ENCODE measurements at regions not wholly inside any gene's neighbourhood (a gene's known extent, or its start where the extent isn't known, plus 50 kb on each side); places are given as distances from the start of the nearest gene placed in this dataset.
A peak's percentile ranks its signal among the peaks of the same experiment; 100 is the strongest.

DNA sequence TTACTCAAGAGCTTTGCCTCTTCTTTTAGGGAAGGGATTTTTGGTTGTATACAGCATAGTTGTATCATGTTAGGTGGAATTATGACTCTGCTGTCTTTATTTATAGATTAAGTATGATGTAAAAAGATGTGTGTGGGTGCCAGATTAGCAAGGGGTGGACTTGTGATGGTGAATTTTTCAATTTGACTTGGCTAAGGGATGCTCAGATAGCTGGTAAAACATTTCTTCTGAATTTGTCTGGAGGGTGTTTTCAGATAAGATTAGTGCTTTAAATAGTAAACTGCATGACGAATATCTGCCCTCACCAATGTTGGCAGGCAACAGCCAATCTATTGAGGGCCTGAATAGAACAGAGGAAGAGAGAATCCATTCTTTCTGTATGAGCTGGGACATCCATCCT is 173.3 kb upstream of the TNFAIP3 start:
- TF ChIP-seq, protein P1, sequence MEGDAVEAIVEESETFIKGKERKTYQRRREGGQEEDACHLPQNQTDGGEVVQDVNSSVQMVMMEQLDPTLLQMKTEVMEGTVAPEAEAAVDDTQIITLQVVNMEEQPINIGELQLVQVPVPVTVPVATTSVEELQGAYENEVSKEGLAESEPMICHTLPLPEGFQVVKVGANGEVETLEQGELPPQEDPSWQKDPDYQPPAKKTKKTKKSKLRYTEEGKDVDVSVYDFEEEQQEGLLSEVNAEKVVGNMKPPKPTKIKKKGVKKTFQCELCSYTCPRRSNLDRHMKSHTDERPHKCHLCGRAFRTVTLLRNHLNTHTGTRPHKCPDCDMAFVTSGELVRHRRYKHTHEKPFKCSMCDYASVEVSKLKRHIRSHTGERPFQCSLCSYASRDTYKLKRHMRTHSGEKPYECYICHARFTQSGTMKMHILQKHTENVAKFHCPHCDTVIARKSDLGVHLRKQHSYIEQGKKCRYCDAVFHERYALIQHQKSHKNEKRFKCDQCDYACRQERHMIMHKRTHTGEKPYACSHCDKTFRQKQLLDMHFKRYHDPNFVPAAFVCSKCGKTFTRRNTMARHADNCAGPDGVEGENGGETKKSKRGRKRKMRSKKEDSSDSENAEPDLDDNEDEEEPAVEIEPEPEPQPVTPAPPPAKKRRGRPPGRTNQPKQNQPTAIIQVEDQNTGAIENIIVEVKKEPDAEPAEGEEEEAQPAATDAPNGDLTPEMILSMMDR (IDR thresholded peaks at IDR 0.05), result no peak
- no peak overlapping the region for H3K4me3 ChIP-seq (ENCODE audit: low read depth, poor library complexity, severe bottlenecking)
- 43 to 53% methylated on average over 1 of the region's 1 CpG for WGBS, 2 donors
- no peak for DNase-seq (ENCODE audit: low spot score in 2 of 2)
- intact Hi-C loops (cut with DNase I; ENCODE audit: low total_unique reads), result no loop called here

DNA sequence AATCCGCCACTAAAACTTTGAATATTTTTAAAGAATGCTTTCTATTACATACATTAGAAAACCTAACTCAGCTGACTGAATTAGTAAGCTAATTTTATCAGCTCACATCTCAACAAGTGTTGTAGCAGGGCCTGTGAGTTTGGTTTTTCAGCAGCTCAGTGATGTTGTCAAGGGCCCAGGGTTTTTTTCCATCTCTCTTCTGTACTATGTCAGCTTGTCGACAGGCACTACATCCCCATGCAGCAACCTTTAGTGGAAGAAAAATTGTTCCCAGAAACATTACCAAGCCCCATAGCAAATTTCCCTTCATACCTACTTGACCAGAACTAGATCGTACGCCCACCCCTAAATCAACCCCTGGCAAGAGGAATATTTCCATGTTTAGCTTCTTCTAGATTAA is 170.3 kb upstream of the TNFAIP3 start:
- DNase-seq (ENCODE audit: low spot score in 2 of 2), result no peak
- TF ChIP-seq POLR2A (IDR thresholded peaks at IDR 0.05), result no peak
- TF ChIP-seq, protein P1 (IDR thresholded peaks at IDR 0.05), result no peak
- 92 to 93% methylated on average over 4 of the region's 4 CpGs for WGBS, 2 donors
- no peak overlapping the region for H3K4me3 ChIP-seq (ENCODE audit: low read depth, poor library complexity, severe bottlenecking)
- intact Hi-C loops (cut with DNase I; ENCODE audit: low total_unique reads), result no loop called here

DNA sequence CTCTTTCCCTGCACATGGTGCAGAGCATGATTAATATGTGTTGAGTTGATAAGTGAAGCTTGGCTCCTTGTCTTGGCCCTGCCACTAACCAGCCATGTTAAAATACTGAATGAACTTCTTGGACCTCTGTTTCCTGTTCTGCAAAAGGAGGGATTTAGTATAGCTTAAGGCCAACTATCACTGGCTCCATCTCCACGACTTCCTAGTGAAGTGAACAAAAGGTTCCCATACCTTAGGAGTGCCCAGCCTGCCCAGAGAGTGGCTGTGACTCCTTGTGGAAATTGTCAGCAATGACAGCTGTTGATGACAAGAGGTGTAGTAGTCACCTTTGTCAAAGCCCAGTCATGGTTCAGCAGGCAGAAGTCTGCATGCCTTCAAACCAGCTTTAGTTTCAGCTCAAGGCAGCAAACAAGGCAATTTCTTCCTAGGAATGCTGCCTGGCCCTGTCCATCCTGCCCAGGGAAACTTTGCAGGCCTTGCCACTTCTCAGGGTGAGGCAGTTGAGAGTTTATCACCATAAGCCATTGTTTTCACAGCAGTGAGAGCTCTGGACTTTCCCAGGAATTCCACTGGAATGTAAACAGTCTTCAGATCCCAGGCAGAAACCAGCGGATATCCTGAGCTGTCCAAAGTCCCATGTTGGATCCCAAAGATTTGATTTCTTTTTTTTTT is 169.7 kb upstream of the TNFAIP3 start:
- TF ChIP-seq POLR2A (IDR thresholded peaks at IDR 0.05), result no peak
- TF ChIP-seq, protein P1 (IDR thresholded peaks at IDR 0.05), result no peak
- WGBS, 2 donors, result 43 to 47% methylated on average over 2 of the region's 2 CpGs
- no peak overlapping the region for H3K4me3 ChIP-seq (ENCODE audit: low read depth, poor library complexity, severe bottlenecking)
- intact Hi-C loops (cut with DNase I; ENCODE audit: low total_unique reads), result no loop called here
- no peak for DNase-seq (ENCODE audit: low spot score in 2 of 2)

DNA sequence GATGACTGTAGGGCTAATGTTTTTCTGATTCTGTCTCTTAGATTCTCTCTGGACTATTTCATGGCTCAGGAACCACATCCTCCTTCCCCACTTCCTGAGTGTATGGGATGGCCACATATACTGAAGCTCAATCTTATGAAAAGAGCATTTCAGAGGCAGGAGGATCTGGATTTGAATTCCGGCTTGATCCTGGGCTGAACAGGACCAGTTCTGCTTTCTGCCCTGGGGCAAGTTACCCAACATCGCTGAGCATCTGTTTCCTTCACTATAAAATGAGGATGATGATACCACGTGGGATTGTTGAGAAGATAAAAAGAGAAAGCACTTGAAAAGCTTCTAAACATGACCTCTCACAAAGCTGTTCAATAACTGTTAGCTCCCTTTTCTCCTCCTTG is 168.4 kb upstream of the TNFAIP3 start:
- TF ChIP-seq, protein P1 (IDR thresholded peaks at IDR 0.05), result no peak
- no peak for TF ChIP-seq POLR2A (IDR thresholded peaks at IDR 0.05)
- intact Hi-C loops (cut with DNase I; ENCODE audit: low total_unique reads), result no loop called here
- DNase-seq (ENCODE audit: low spot score in 2 of 2), result peak in 1 of 2 donors; percentile 35
- H3K4me3 ChIP-seq (ENCODE audit: low read depth, poor library complexity, severe bottlenecking), result no peak overlapping the region
- 48 to 58% methylated on average over 3 of the region's 3 CpGs for WGBS, 2 donors

DNA sequence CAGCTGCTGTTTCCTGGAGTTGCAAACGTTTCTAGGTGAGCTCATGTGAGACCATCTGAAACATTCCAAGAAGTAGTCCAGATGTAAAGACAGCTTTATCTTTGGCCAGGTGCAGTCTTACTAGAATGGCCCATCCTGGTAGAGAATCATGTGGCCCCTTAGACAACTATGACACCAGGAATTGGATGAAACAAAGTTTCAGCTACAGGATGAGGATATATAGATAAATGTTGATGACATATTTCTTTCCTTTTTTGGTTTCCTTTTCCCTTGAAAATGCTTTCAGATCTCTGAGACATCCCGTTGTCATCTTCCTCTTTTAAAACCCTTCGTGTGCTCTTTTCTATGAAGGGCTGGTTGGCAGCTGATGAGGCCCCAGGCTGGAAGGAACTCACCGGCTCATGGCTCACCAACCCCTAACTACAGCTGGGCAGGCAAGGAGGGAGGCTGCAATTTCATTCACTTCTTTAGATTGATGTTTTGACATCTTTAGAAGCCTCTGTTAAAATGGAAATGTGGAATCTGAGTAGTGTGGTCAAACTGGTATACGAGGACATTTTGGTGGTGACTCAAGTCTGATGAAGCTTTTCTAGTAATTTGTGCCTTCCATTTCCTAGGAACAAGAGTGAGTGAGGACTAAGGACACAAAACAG is 167.9 kb upstream of the TNFAIP3 start:
- intact Hi-C loops (cut with DNase I; ENCODE audit: low total_unique reads), result no loop called here
- no peak overlapping the region for H3K4me3 ChIP-seq (ENCODE audit: low read depth, poor library complexity, severe bottlenecking)
- WGBS, 2 donors, result 62 to 63% methylated on average over 5 of the region's 5 CpGs
- DNase-seq (ENCODE audit: low spot score in 2 of 2), result no peak
- TF ChIP-seq POLR2A (IDR thresholded peaks at IDR 0.05), result no peak
- TF ChIP-seq, protein P1 (IDR thresholded peaks at IDR 0.05), result no peak

All from lower leg skin (tissue), 4 donors.